ENCODE measurements at regions not wholly inside any gene's neighbourhood (a gene's known extent, or its start where the extent isn't known, plus 50 kb on each side); places are given as distances from the start of the nearest gene placed in this dataset.

- H3K27ac ChIP-seq (ENCODE audit: low read depth in 1 of 2, low read length in 2 of 2): peak overlapping the region in 1 of 2 donors; percentile 31
- WGBS: 88% methylated on average over 12 of the region's 12 CpGs
- no peak overlapping the region for H3K4me3 ChIP-seq (ENCODE audit: low read depth in 1 of 3, low read length in 3 of 3)
- H3K9me3 ChIP-seq (ENCODE audit: control insufficient read depth in 4 of 4, low read length in 3 of 4): no peaks in the 10 kb centered on the region
- H3K4me1 ChIP-seq (ENCODE audit: control insufficient read depth in 4 of 4, insufficient read depth in 4 of 4, low read length in 3 of 4): no peaks in the 10 kb centered on the region
- no peaks in the 10 kb centered on the region for H3K36me3 ChIP-seq (ENCODE audit: control insufficient read depth in 4 of 4, insufficient read depth in 3 of 4, low read depth in 1 of 4, low read length in 3 of 4)
- no peak for DNase-seq (ENCODE audit: low spot score)
- no peak overlapping the region for H3K9ac ChIP-seq (ENCODE audit: low read depth in 1 of 2, low read length in 2 of 2)
- H3K27me3 ChIP-seq (ENCODE audit: control insufficient read depth in 4 of 4, insufficient read depth in 4 of 4, low read length in 3 of 4): no peaks in the 10 kb centered on the region
- TF ChIP-seq SP1 (IDR thresholded peaks at IDR 0.05) (no peak), YY1 (IDR thresholded peaks at IDR 0.05) (peak; percentile 35)
Measured at GRCh38 chr15:57769266-57769665, 62.8 kb downstream of the POLR2M start.

DNA sequence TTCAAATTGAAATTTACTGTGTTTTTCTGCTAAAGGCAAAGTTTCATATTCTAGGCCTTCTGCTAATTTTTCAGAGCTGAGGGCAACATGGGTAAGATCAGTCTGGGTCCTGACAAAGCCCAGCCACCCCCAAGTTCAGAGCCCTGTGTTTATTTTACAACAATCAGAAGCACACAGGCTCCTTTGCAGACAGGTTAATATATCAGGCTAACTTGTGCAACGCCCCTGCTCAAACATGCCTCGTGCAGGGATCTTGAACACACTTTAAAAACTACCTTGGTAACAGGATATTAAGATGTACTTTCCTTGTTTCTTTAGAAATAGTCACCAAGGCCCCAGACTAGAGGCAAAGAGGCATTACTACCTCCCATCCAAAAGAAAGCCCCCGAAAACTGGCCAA, 64.0 kb downstream of the POLR2M start:
- 66% methylated on average over 3 of the region's 3 CpGs for WGBS
- no peaks in the 10 kb centered on the region for H3K4me1 ChIP-seq (ENCODE audit: control insufficient read depth in 4 of 4, insufficient read depth in 4 of 4, low read length in 3 of 4)

DNA sequence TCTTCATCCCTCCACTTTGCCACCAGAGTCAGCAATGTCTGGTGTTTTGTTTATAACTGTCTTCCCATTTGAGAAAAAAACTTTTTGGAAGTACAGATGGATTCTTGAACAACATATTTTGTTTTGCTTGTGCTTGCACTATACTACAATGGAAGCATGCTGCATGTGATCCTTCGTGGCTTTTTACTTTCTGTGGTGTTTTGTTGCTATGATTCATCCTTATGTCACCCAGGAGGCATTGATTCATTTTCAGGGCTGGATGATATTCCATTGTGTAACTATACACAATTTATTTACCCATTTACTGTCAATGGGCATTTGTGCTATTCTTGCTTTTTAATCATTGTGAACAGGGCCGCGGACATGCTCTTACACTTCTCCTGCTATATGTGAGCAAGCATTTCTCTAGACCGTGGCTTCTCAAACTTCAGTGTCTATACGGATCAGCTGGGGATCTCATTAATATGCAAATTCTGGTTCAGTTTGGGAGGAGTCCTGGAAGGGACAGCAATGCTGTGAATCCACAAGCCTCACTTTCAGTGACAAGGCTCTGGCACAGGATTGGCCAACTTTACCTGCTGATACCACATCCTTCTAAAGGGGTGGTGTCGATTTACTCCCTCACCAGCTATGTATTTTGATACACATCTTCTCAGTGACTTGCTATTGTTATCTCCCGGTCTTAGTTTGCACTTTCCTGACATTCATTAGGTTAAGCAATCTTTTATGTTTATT, 65.9 kb downstream of the POLR2M start:
- Histone ChIP-seq H3K36me3 (ENCODE audit: control insufficient read depth in 4 of 4, insufficient read depth in 3 of 4, low read depth in 1 of 4, low read length in 3 of 4) (no peaks in the 10 kb centered on the region), H3K9ac (ENCODE audit: low read depth in 1 of 2, low read length in 2 of 2) (no peak overlapping the region), H3K4me3 (ENCODE audit: low read depth in 1 of 3, low read length in 3 of 3) (no peak overlapping the region), H3K27me3 (ENCODE audit: control insufficient read depth in 4 of 4, insufficient read depth in 4 of 4, low read length in 3 of 4) (no peaks in the 10 kb centered on the region), H3K27ac (ENCODE audit: low read depth in 1 of 2, low read length in 2 of 2) (no peak overlapping the region), H3K4me1 (ENCODE audit: control insufficient read depth in 4 of 4, insufficient read depth in 4 of 4, low read length in 3 of 4) (no peaks in the 10 kb centered on the region), H3K9me3 (ENCODE audit: control insufficient read depth in 4 of 4, low read length in 3 of 4) (no peaks in the 10 kb centered on the region)
- WGBS: 91% methylated on average over 7 of the region's 7 CpGs
- TF ChIP-seq EGR1 (IDR thresholded peaks at IDR 0.05; ENCODE audit: low read depth in 2 of 2): no peak
- TF ChIP-seq FOXA1 (IDR thresholded peaks at IDR 0.05): no peak
- TF ChIP-seq REST (IDR thresholded peaks at IDR 0.05): no peak
- TF ChIP-seq FOXA2 (IDR thresholded peaks at IDR 0.05): no peak
- TF ChIP-seq MAX (IDR thresholded peaks at IDR 0.05): no peak
- TF ChIP-seq RAD21 (IDR thresholded peaks at IDR 0.05): no peak
- TF ChIP-seq HNF4G (IDR thresholded peaks at IDR 0.05): no peak
- TF ChIP-seq RXRA (IDR thresholded peaks at IDR 0.05): no peak
- no peak for DNase-seq (ENCODE audit: low spot score)

More for the DNA sequence above, 64.0 kb downstream of the POLR2M start:
- H3K4me3 ChIP-seq (ENCODE audit: low read depth in 1 of 3, low read length in 3 of 3): no peak overlapping the region
- TF ChIP-seq JUND (IDR thresholded peaks at IDR 0.05) (no peak), FOXA2 (IDR thresholded peaks at IDR 0.05) (no peak), TAF1 (conservative IDR thresholded peaks at IDR 0.05) (no peak), GABPA (IDR thresholded peaks at IDR 0.05 in 1 of 2, conservative IDR thresholded peaks at IDR 0.05 in 1 of 2) (no peak), RXRA (IDR thresholded peaks at IDR 0.05) (no peak)
- TF ChIP-seq, protein P1, sequence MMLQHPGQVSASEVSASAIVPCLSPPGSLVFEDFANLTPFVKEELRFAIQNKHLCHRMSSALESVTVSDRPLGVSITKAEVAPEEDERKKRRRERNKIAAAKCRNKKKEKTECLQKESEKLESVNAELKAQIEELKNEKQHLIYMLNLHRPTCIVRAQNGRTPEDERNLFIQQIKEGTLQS (IDR thresholded peaks at IDR 0.05): no peak
- H3K27me3 ChIP-seq (ENCODE audit: control insufficient read depth in 4 of 4, insufficient read depth in 4 of 4, low read length in 3 of 4): no peaks in the 10 kb centered on the region
- DNase-seq (ENCODE audit: low spot score): no peak
- no peak overlapping the region for H3K27ac ChIP-seq (ENCODE audit: low read depth in 1 of 2, low read length in 2 of 2)
- H3K36me3 ChIP-seq (ENCODE audit: control insufficient read depth in 4 of 4, insufficient read depth in 3 of 4, low read depth in 1 of 4, low read length in 3 of 4): no peaks in the 10 kb centered on the region
- H3K9ac ChIP-seq (ENCODE audit: low read depth in 1 of 2, low read length in 2 of 2): no peak overlapping the region
- H3K9me3 ChIP-seq (ENCODE audit: control insufficient read depth in 4 of 4, low read length in 3 of 4): no peaks in the 10 kb centered on the region

Data from liver (tissue), 7 donors.